Keratinocyte (primary cell): ENCODE measurements at regions not wholly inside any gene's neighbourhood (a gene's known extent, or its start where the extent isn't known, plus 50 kb on each side); places are given as distances from the start of the nearest gene placed in this dataset.

ENCODE experiments used
- DNase-seq: peaks from one replicate; pipeline ENCODE4 v3.0.0-alpha.2; 2011; ENCODE audit warnings: low read depth, missing footprints, low spot score
- FAIRE-seq: peaks from 2 replicates; lab custom pipeline; 2011; peaks lifted over from hg19 to GRCh38; lab: Jason Lieb, UNC
- H2AFZ ChIP-seq: 2 replicates; pipeline ENCODE4 v1.6.0; 2012; ENCODE audit warnings: low read length, control low read depth, inconsistent platforms; ENCODE audit not compliant: control insufficient read depth
- H3K27ac ChIP-seq: 2 replicates; pipeline ENCODE4 v1.5.1; 2011; ENCODE audit warnings: low read length; ENCODE audit not compliant: control insufficient read depth, insufficient read depth
- H3K27me3 ChIP-seq: 3 replicates; pipeline ENCODE4 v1.6.0; 2011; ENCODE audit warnings: low read length; ENCODE audit not compliant: control insufficient read depth, insufficient read depth; ENCODE audit errors: extremely low read depth
- H3K36me3 ChIP-seq, 2 experiments: 2 replicates in 1 of 2; 3 replicates in 1 of 2; pipeline ENCODE4 v1.5.1; 2011; ENCODE audit warnings: low read length in 2 of 2, mild to moderate bottlenecking in 1 of 2; ENCODE audit not compliant: control insufficient read depth in 2 of 2, insufficient read depth in 2 of 2; ENCODE audit errors: extremely low read depth in 1 of 2
- H3K4me1 ChIP-seq: 3 replicates; pipeline ENCODE4 v1.5.1; 2011; ENCODE audit warnings: low read length; ENCODE audit not compliant: control insufficient read depth, insufficient read depth; ENCODE audit errors: extremely low read depth
- H3K4me2 ChIP-seq: 3 replicates; pipeline ENCODE4 v1.6.0; 2011; ENCODE audit warnings: low read depth, low read length; ENCODE audit not compliant: control insufficient read depth, insufficient read depth; ENCODE audit errors: extremely low read depth
- H3K4me3 ChIP-seq, 3 experiments: fragments of 200-600 bp in 1 of 3; sonication (generic) in 1 of 3; 2 replicates in 2 of 3; 3 replicates in 1 of 3; pipeline ENCODE4 v1.5.1; 2011 to 2016; ENCODE audit warnings: low read length in 3 of 3, mild to moderate bottlenecking in 3 of 3, control low read depth in 2 of 3, inconsistent platforms in 1 of 3, low read depth in 1 of 3, mixed read lengths in 1 of 3, mixed run types in 1 of 3, moderate library complexity in 1 of 3; ENCODE audit not compliant: control insufficient read depth in 2 of 3, insufficient read depth in 2 of 3; ENCODE audit errors: extremely low read depth in 1 of 3
- H3K79me2 ChIP-seq: 2 replicates; pipeline ENCODE4 v1.6.0; 2012; ENCODE audit warnings: low read length; ENCODE audit not compliant: control insufficient read depth, insufficient read depth
- H3K9ac ChIP-seq: 3 replicates; pipeline ENCODE4 v1.6.0; 2011; ENCODE audit warnings: low read length; ENCODE audit not compliant: control insufficient read depth, insufficient read depth; ENCODE audit errors: extremely low read depth
- H3K9me1 ChIP-seq: 3 replicates; pipeline ENCODE4 v1.6.0; 2011; ENCODE audit warnings: low read length; ENCODE audit not compliant: control insufficient read depth, insufficient read depth; ENCODE audit errors: extremely low read depth
- H3K9me3 ChIP-seq: 2 replicates; pipeline ENCODE4 v1.5.1; 2012; ENCODE audit warnings: low read depth, low read length; ENCODE audit not compliant: control insufficient read depth
- H4K20me1 ChIP-seq: 3 replicates; pipeline ENCODE4 v1.6.0; 2011; ENCODE audit warnings: low read length; ENCODE audit not compliant: control insufficient read depth, insufficient read depth; ENCODE audit errors: extremely low read depth
- CTCF ChIP-seq, 3 experiments: IDR thresholded peaks in 1 of 3; conservative IDR thresholded peaks in 1 of 3; optimal IDR thresholded peaks in 1 of 3; 2 replicates in 2 of 3; 3 replicates in 1 of 3; pipeline versions ENCODE3 to v1.5.1; 2011; ENCODE audit warnings: low read length in 3 of 3, mild to moderate bottlenecking in 3 of 3, moderate library complexity in 2 of 3, control low read depth in 1 of 3, inconsistent platforms in 1 of 3; ENCODE audit not compliant: insufficient read depth in 2 of 3; ENCODE audit errors: extremely low read depth in 1 of 3
- EZH2 ChIP-seq: IDR thresholded peaks from one replicate; pipeline ENCODE4 v1.6.1; 2012; ENCODE audit warnings: inconsistent platforms, mild to moderate bottlenecking, low read length, moderate library complexity
- dilution Hi-C: fragments of 300-500 bp; cut with MboI; formaldehyde crosslinking; loops from one replicate; pipeline ENCODE4 v1.7.0; 2020; ENCODE audit warnings: low sequenced_read_pairs; ENCODE audit not compliant: extremely low pct_ligation_motif_present

GRCh38 chr12:124392271-124392666, 97.4 kb downstream of the RFLNA start:
- Histone ChIP-seq H4K20me1 (no peaks in the 10 kb centered on the region), H3K9me1 (no peaks in the 10 kb centered on the region), H3K27ac (no peak overlapping the region), H3K4me2 (no peak overlapping the region), H3K4me3 (no peak overlapping the region), H3K36me3 (peaks cover 21 to 31% of the 10 kb centered on the region in 2 experiments), H2AFZ (no peak overlapping the region), H3K27me3 (no peaks in the 10 kb centered on the region), H3K4me1 (peaks cover 33% of the 10 kb centered on the region), H3K9me3 (no peaks in the 10 kb centered on the region), H3K79me2 (no peaks in the 10 kb centered on the region), H3K9ac (no peak overlapping the region)
- dilution Hi-C loops = no loop called here
- no peak for FAIRE-seq
- TF ChIP-seq EZH2 = no peak
- peak in 1 of 3 experiments; percentile 34 for TF ChIP-seq CTCF (optimal IDR thresholded peaks at IDR 0.05 in 1 of 3, IDR thresholded peaks at IDR 0.05 in 1 of 3, conservative IDR thresholded peaks at IDR 0.05 in 1 of 3; ENCODE audit: extremely low read depth in 1 of 3, insufficient read depth in 2 of 3, low read length in 3 of 3)
- no peak for DNase-seq

GRCh38 chr12:124391340-124392261, 96.7 kb downstream of the RFLNA start:
- H3K9ac ChIP-seq = no peak overlapping the region
- H3K9me1 ChIP-seq = no peaks in the 10 kb centered on the region
- dilution Hi-C loops = no loop called here
- no peak overlapping the region for H3K4me3 ChIP-seq
- FAIRE-seq (peak; percentile 73), DNase-seq (no peak)
- H3K9me3 ChIP-seq = no peaks in the 10 kb centered on the region
- H3K79me2 ChIP-seq = no peaks in the 10 kb centered on the region
- peaks cover 18 to 29% of the 10 kb centered on the region in 2 experiments for H3K36me3 ChIP-seq
- peak overlapping the region; percentile 27 for H3K4me2 ChIP-seq
- H3K27ac ChIP-seq = peak overlapping the region; percentile 14
- H3K4me1 ChIP-seq = peaks cover 33% of the 10 kb centered on the region
- H3K27me3 ChIP-seq = no peaks in the 10 kb centered on the region
- H2AFZ ChIP-seq = no peak overlapping the region
- no peak for TF ChIP-seq CTCF (optimal IDR thresholded peaks at IDR 0.05 in 1 of 3, IDR thresholded peaks at IDR 0.05 in 1 of 3, conservative IDR thresholded peaks at IDR 0.05 in 1 of 3; ENCODE audit: extremely low read depth in 1 of 3, insufficient read depth in 2 of 3, low read length in 3 of 3)
- no peak for TF ChIP-seq EZH2
- H4K20me1 ChIP-seq = no peaks in the 10 kb centered on the region
